ENCODE measurements at regions not wholly inside any gene's neighbourhood (a gene's known extent, or its start where the extent isn't known, plus 50 kb on each side); places are given as distances from the start of the nearest gene placed in this dataset.
"Not testable (repeated sequence)": the region's sequence is repeated elsewhere in the genome, so short reads cannot be mapped to it uniquely, and the experiment has no call there.

GRCh38 chr6:126824226-126824625, 294.2 kb upstream of the RSPO3 start:
- DNase-seq: no peak

GRCh38 chr6:126824815-126825214, 293.7 kb upstream of the RSPO3 start:
- DNase-seq: no peak

- DNase-seq: no peak
Measured at GRCh38 chr6:126826166-126826714, 292.2 kb upstream of the RSPO3 start.

GRCh38 chr6:126831461-126831860, 287.0 kb upstream of the RSPO3 start:
- DNase-seq: no peak

GRCh38 chr6:126842769-126843168, 275.7 kb upstream of the RSPO3 start:
- no peak for DNase-seq

GRCh38 chr6:126848119-126848518, 270.4 kb upstream of the RSPO3 start:
- DNase-seq: no peak

GRCh38 chr6:126867641-126868040, 250.8 kb upstream of the RSPO3 start:
- no peak for DNase-seq

- no peak for DNase-seq
Measured at GRCh38 chr6:126873351-126873750, 245.1 kb upstream of the RSPO3 start.

GRCh38 chr6:126873791-126874190, 244.7 kb upstream of the RSPO3 start:
- no peak for DNase-seq

GRCh38 chr6:126876446-126876845, 242.0 kb upstream of the RSPO3 start:
- DNase-seq: no peak

GRCh38 chr6:126880964-126881363, 237.5 kb upstream of the RSPO3 start:
- no peak for DNase-seq

GRCh38 chr6:126886106-126886505, 232.4 kb upstream of the RSPO3 start:
- no peak for DNase-seq

- DNase-seq: no peak
Measured at GRCh38 chr6:126888727-126889725, 229.4 kb upstream of the RSPO3 start.

GRCh38 chr6:126890055-126890454, 228.4 kb upstream of the RSPO3 start:
- no peak for DNase-seq

- no peak for DNase-seq
Measured at GRCh38 chr6:126891158-126891557, 227.3 kb upstream of the RSPO3 start.

GRCh38 chr6:126892869-126893268, 225.6 kb upstream of the RSPO3 start:
- DNase-seq: not testable (repeated sequence)

GRCh38 chr6:126897758-126898157, 220.7 kb upstream of the RSPO3 start:
- DNase-seq: no peak

- DNase-seq: no peak
Measured at GRCh38 chr6:126904176-126904575, 214.3 kb upstream of the RSPO3 start.

- DNase-seq: no peak
Measured at GRCh38 chr6:126905917-126906316, 212.6 kb upstream of the RSPO3 start.

- no peak for DNase-seq
Measured at GRCh38 chr6:126907312-126907711, 211.2 kb upstream of the RSPO3 start.

- no peak for DNase-seq
Measured at GRCh38 chr6:126907996-126908395, 210.5 kb upstream of the RSPO3 start.

GRCh38 chr6:126909493-126909892, 209.0 kb upstream of the RSPO3 start:
- no peak for DNase-seq

- DNase-seq: no peak
Measured at GRCh38 chr6:126913651-126914050, 204.8 kb upstream of the RSPO3 start.

GRCh38 chr6:126914172-126914571, 204.3 kb upstream of the RSPO3 start:
- DNase-seq: no peak

All from NCI-H1930 (cell line).